ENCODE measurements at regions not wholly inside any gene's neighbourhood (a gene's known extent, or its start where the extent isn't known, plus 50 kb on each side); places are given as distances from the start of the nearest gene placed in this dataset.
"Not testable (repeated sequence)": the region's sequence is repeated elsewhere in the genome, so short reads cannot be mapped to it uniquely, and the experiment has no call there.

DNA sequence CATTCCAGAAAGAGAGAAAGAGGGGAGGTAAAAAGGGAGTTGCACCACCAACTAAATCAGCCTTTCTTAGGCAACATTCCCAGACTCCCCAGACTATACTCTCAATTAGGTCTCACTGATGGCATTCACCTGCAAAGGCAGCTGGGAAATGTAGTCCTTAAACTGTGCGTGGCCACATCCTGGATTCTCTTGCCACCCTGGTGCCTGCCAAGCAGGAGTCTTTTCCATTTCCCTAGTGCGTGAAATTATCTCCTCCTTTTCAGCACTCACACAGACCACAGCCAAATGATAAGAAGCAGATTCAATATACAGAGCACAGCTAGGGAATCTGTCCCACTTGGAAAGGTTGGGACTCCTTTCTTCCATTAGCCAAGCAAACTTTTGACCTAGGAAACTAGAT lies 298.0 kb downstream of the ANAPC1 start:
- H3K36me3 ChIP-seq (ENCODE audit: insufficient read depth, low read length); intact Hi-C loops (cut with DNase I, micrococcal nuclease); H3K4me3 ChIP-seq (ENCODE audit: low read length); H3K4me3 Mint-ChIP-seq; H3K4me1 ChIP-seq (ENCODE audit: insufficient read depth, low read length); DNase-seq; POLR2A ChIA-PET; CTCF ChIA-PET; H3K27ac Mint-ChIP-seq; H3K9me3 ChIP-seq (ENCODE audit: control insufficient read depth in 1 of 2, insufficient read depth in 1 of 2, low read length in 2 of 2); ATAC-seq (ENCODE audit: poor library complexity); H3K9me3 Mint-ChIP-seq; H3K4me1 Mint-ChIP-seq (ENCODE audit: low read depth); H3K27ac ChIP-seq (ENCODE audit: low read depth in 1 of 2, low read length in 2 of 2); H3K27me3 ChIP-seq (ENCODE audit: control insufficient read depth in 1 of 2, insufficient read depth in 2 of 2, low read length in 2 of 2); H3K36me3 Mint-ChIP-seq (ENCODE audit: low read depth); H3K27me3 Mint-ChIP-seq: not testable (repeated sequence)

DNA sequence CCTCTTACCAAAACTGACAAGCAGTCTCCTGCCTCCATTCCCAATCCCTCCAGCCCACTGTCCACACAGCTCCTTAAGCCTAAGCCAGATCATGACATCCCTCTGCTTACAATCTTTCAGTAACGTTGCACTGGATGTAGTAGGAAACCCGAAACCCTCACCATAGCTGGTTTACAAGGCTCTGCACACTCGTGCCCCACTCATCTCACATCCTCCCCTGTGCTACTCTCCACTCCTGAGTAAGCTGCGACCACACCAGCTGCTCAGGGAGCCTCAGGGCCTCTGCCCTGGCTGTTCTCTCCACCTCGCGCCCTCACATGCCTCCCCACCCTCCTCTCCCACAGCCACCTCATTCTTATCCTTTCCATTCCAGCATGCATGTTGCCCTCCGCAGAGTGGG lies 288.9 kb downstream of the ANAPC1 start:
- CTCF ChIA-PET; H3K4me3 ChIP-seq (ENCODE audit: low read length); intact Hi-C loops (cut with DNase I, micrococcal nuclease); H3K4me3 Mint-ChIP-seq; H3K27me3 ChIP-seq (ENCODE audit: control insufficient read depth in 1 of 2, insufficient read depth in 2 of 2, low read length in 2 of 2); H3K9me3 Mint-ChIP-seq; H3K36me3 ChIP-seq (ENCODE audit: insufficient read depth, low read length); H3K4me1 Mint-ChIP-seq (ENCODE audit: low read depth); H3K27ac Mint-ChIP-seq; H3K4me1 ChIP-seq (ENCODE audit: insufficient read depth, low read length); H3K27me3 Mint-ChIP-seq; POLR2A ChIA-PET; H3K9me3 ChIP-seq (ENCODE audit: control insufficient read depth in 1 of 2, insufficient read depth in 1 of 2, low read length in 2 of 2); DNase-seq; H3K36me3 Mint-ChIP-seq (ENCODE audit: low read depth); ATAC-seq (ENCODE audit: poor library complexity); H3K27ac ChIP-seq (ENCODE audit: low read depth in 1 of 2, low read length in 2 of 2): not testable (repeated sequence)

DNA sequence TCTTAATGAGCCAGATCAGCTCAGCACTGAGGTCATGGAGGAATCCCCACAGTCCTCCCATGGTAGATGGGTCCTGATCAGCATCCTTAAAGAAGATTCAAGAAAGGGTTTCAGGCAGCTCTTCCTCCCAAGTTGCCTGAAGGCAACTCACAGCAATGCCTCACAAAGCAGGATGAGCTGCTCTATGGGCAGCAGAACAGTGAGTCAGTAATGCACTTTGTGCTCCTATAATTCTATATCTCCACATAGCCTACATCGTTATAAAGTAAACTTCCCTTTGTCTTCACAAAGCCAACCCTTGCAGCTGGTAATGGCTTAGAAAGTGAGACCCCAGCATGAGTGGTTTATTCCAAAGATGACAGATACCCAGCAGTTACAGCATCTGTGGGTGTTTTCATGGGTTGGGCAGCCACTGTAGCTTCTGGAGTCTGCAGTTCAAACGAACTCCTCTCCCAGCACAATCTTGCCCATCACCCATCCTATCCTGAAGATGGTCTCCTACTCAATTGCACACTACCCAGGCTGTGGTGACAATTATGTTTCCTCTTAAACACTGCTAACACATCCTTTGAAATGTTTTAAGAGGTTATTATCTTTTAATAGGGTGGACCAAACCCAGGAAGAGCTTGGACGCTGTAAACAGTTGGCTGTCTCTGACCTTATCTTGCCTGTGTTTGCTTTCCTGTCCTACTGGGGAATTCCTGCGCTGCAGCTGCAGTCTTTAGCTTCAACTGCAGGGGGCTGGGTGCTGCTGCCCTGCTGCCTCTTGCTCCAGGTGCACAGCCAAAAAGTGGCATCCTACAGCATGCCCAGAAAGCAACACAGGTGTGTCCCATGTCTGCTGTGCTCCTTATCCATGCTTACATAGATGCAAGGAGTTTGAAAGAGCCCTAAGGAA lies 286.9 kb downstream of the ANAPC1 start:
- H3K4me1 ChIP-seq (ENCODE audit: insufficient read depth, low read length); H3K27me3 Mint-ChIP-seq; H3K9me3 ChIP-seq (ENCODE audit: control insufficient read depth in 1 of 2, insufficient read depth in 1 of 2, low read length in 2 of 2); ATAC-seq (ENCODE audit: poor library complexity); H3K4me3 ChIP-seq (ENCODE audit: low read length); H3K4me3 Mint-ChIP-seq; H3K9me3 Mint-ChIP-seq; H3K4me1 Mint-ChIP-seq (ENCODE audit: low read depth); DNase-seq; H3K27me3 ChIP-seq (ENCODE audit: control insufficient read depth in 1 of 2, insufficient read depth in 2 of 2, low read length in 2 of 2); intact Hi-C loops (cut with DNase I, micrococcal nuclease); CTCF ChIA-PET; H3K27ac Mint-ChIP-seq; H3K36me3 ChIP-seq (ENCODE audit: insufficient read depth, low read length); H3K36me3 Mint-ChIP-seq (ENCODE audit: low read depth); POLR2A ChIA-PET; H3K27ac ChIP-seq (ENCODE audit: low read depth in 1 of 2, low read length in 2 of 2): not testable (repeated sequence)

DNA sequence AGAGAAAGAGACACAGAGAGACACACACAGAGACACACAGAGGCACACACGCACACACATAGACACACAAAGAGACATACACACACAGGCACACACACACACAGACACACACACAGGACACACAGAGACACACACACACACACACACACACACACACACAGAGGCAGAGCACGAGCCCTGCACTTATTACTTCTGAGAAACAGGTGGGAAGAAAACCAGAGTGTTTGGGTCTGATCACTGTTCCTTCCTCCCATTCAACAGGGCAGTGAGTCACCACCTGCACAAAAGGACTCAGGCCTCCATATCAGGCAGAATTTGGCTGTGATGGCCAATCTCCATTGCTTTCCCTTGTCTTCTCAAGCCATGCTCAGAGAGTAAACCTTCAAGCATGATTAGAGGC lies 285.0 kb downstream of the ANAPC1 start:
- POLR2A ChIA-PET = not testable (repeated sequence)

GRCh38 chr2:111602259-111602658 lies 281.7 kb downstream of the ANAPC1 start:
- CTCF ChIA-PET; ATAC-seq (ENCODE audit: poor library complexity); H3K4me3 Mint-ChIP-seq; H3K36me3 Mint-ChIP-seq (ENCODE audit: low read depth); H3K36me3 ChIP-seq (ENCODE audit: insufficient read depth, low read length); H3K27ac ChIP-seq (ENCODE audit: low read depth in 1 of 2, low read length in 2 of 2); H3K27me3 ChIP-seq (ENCODE audit: control insufficient read depth in 1 of 2, insufficient read depth in 2 of 2, low read length in 2 of 2); H3K9me3 Mint-ChIP-seq; H3K4me3 ChIP-seq (ENCODE audit: low read length); intact Hi-C loops (cut with DNase I, micrococcal nuclease); H3K9me3 ChIP-seq (ENCODE audit: control insufficient read depth in 1 of 2, insufficient read depth in 1 of 2, low read length in 2 of 2); H3K4me1 Mint-ChIP-seq (ENCODE audit: low read depth); H3K27ac Mint-ChIP-seq; DNase-seq; H3K27me3 Mint-ChIP-seq; H3K4me1 ChIP-seq (ENCODE audit: insufficient read depth, low read length); POLR2A ChIA-PET: not testable (repeated sequence)

More for the DNA sequence above, 285.0 kb downstream of the ANAPC1 start:
- H3K9me3 Mint-ChIP-seq; H3K4me1 ChIP-seq (ENCODE audit: insufficient read depth, low read length); ATAC-seq (ENCODE audit: poor library complexity); H3K27me3 Mint-ChIP-seq; H3K36me3 ChIP-seq (ENCODE audit: insufficient read depth, low read length); H3K4me3 Mint-ChIP-seq; H3K27ac ChIP-seq (ENCODE audit: low read depth in 1 of 2, low read length in 2 of 2); H3K9me3 ChIP-seq (ENCODE audit: control insufficient read depth in 1 of 2, insufficient read depth in 1 of 2, low read length in 2 of 2); H3K27me3 ChIP-seq (ENCODE audit: control insufficient read depth in 1 of 2, insufficient read depth in 2 of 2, low read length in 2 of 2); CTCF ChIA-PET; DNase-seq; intact Hi-C loops (cut with DNase I, micrococcal nuclease); H3K4me3 ChIP-seq (ENCODE audit: low read length); H3K4me1 Mint-ChIP-seq (ENCODE audit: low read depth); H3K36me3 Mint-ChIP-seq (ENCODE audit: low read depth); H3K27ac Mint-ChIP-seq: not testable (repeated sequence)

DNA sequence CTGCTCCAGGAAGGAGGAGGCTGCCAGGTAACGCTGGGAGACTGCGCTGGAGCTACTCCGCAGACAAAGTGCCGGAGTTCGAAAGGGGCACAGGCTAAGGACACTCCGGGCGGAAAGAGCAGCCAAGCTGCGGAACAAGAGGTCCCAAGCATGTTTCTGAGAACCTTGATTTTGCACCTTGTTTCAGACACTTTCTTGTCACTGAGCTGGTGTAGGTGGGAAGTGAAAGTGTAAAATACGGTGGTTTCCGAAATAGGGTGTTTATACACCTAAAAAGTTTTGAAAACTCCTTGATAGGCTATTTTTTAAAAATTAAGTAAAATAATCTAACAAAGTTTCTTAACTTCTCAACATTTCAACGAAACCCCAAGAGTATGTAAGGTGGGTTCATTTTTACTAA lies 278.2 kb downstream of the ANAPC1 start:
- not testable (repeated sequence) for H3K27ac Mint-ChIP-seq; H3K36me3 ChIP-seq (ENCODE audit: insufficient read depth, low read length)

GRCh38 chr2:111606632-111607031 lies 277.4 kb downstream of the ANAPC1 start:
- H3K4me3 ChIP-seq (ENCODE audit: low read length); DNase-seq; H3K27ac Mint-ChIP-seq; H3K27ac ChIP-seq (ENCODE audit: low read depth in 1 of 2, low read length in 2 of 2); POLR2A ChIA-PET; ATAC-seq (ENCODE audit: poor library complexity); H3K4me1 Mint-ChIP-seq (ENCODE audit: low read depth); H3K4me1 ChIP-seq (ENCODE audit: insufficient read depth, low read length); H3K27me3 Mint-ChIP-seq; H3K9me3 Mint-ChIP-seq; H3K36me3 Mint-ChIP-seq (ENCODE audit: low read depth); H3K9me3 ChIP-seq (ENCODE audit: control insufficient read depth in 1 of 2, insufficient read depth in 1 of 2, low read length in 2 of 2); CTCF ChIA-PET; H3K4me3 Mint-ChIP-seq; H3K27me3 ChIP-seq (ENCODE audit: control insufficient read depth in 1 of 2, insufficient read depth in 2 of 2, low read length in 2 of 2); H3K36me3 ChIP-seq (ENCODE audit: insufficient read depth, low read length); intact Hi-C loops (cut with DNase I, micrococcal nuclease): not testable (repeated sequence)

More for the DNA sequence above, 278.2 kb downstream of the ANAPC1 start:
- H3K4me1 Mint-ChIP-seq (ENCODE audit: low read depth); H3K27ac ChIP-seq (ENCODE audit: low read depth in 1 of 2, low read length in 2 of 2); H3K36me3 Mint-ChIP-seq (ENCODE audit: low read depth); H3K4me3 Mint-ChIP-seq; H3K9me3 ChIP-seq (ENCODE audit: control insufficient read depth in 1 of 2, insufficient read depth in 1 of 2, low read length in 2 of 2); intact Hi-C loops (cut with DNase I, micrococcal nuclease); H3K9me3 Mint-ChIP-seq; POLR2A ChIA-PET; H3K27me3 ChIP-seq (ENCODE audit: control insufficient read depth in 1 of 2, insufficient read depth in 2 of 2, low read length in 2 of 2); DNase-seq; ATAC-seq (ENCODE audit: poor library complexity); CTCF ChIA-PET; H3K27me3 Mint-ChIP-seq; H3K4me1 ChIP-seq (ENCODE audit: insufficient read depth, low read length); H3K4me3 ChIP-seq (ENCODE audit: low read length): not testable (repeated sequence)
